ENCODE measurements at regions not wholly inside any gene's neighbourhood (a gene's known extent, or its start where the extent isn't known, plus 50 kb on each side); places are given as distances from the start of the nearest gene placed in this dataset.

DNA sequence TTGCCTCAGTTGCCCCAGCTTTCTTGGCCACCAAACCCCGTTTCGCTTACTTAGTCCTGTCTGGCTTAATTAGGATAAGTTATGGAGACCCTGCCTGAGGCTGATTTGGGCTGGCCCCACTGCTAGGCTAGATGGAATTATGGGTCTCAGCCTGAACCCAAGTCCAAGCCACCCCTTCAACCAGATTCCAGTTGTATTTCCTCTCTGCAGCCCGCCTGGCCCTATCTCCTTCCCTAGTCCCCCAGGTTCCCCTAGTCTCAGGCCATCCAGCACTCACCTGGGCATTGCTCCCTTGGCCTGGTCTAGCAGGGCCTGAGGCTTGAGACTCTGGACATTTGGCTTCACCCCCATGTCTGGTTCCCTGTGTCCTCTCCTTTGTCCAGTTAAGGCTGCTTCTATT is 111.7 kb upstream of the IPO9 start:
- H3K23ac ChIP-seq (ENCODE audit: low read length) = no peak overlapping the region
- H3K79me2 ChIP-seq (ENCODE audit: control insufficient read depth, insufficient read depth, low read length) = no peaks in the 10 kb centered on the region
- no peak overlapping the region for H3K18ac ChIP-seq (ENCODE audit: low read length)
- H3K79me1 ChIP-seq (ENCODE audit: low read length) = no peaks in the 10 kb centered on the region
- H3K36me3 ChIP-seq (ENCODE audit: control insufficient read depth, insufficient read depth, low read length) = no peaks in the 10 kb centered on the region
- no peak overlapping the region for H4K8ac ChIP-seq (ENCODE audit: low read depth, low read length)
- H3K4me2 ChIP-seq (ENCODE audit: low read length) = no peak overlapping the region
- H2BK15ac ChIP-seq (replicated peaks; ENCODE audit: low read depth) = no peak overlapping the region
- no peak overlapping the region for H4K5ac ChIP-seq (ENCODE audit: low read length)
- H2BK5ac ChIP-seq (ENCODE audit: low read length) = no peak overlapping the region
- no peak overlapping the region for H3K4ac ChIP-seq (ENCODE audit: low read depth, low read length)
- peaks cover 21% of the 10 kb centered on the region for H3K4me1 ChIP-seq (ENCODE audit: control insufficient read depth, low read depth, low read length)
- no peak overlapping the region for H3K27ac ChIP-seq (ENCODE audit: low read depth, low read length)
- no peak overlapping the region for H2AK5ac ChIP-seq (ENCODE audit: low read length)
- no CpG with 5 or more reads among the region's 3 CpGs for WGBS (ENCODE audit: extremely low coverage, insufficient coverage, low lambda C conversion rate)
- H2BK120ac ChIP-seq (ENCODE audit: low read depth, low read length) = no peak overlapping the region
- H3K56ac ChIP-seq (ENCODE audit: low read length) = no peak overlapping the region
- H3K27me3 ChIP-seq (ENCODE audit: insufficient read depth, low read length, poor library complexity) = no peaks in the 10 kb centered on the region
- no peak for DNase-seq
- H3K9ac ChIP-seq (ENCODE audit: low read length) = no peak overlapping the region
- no peak overlapping the region for H3K4me3 ChIP-seq (ENCODE audit: low read length)

DNA sequence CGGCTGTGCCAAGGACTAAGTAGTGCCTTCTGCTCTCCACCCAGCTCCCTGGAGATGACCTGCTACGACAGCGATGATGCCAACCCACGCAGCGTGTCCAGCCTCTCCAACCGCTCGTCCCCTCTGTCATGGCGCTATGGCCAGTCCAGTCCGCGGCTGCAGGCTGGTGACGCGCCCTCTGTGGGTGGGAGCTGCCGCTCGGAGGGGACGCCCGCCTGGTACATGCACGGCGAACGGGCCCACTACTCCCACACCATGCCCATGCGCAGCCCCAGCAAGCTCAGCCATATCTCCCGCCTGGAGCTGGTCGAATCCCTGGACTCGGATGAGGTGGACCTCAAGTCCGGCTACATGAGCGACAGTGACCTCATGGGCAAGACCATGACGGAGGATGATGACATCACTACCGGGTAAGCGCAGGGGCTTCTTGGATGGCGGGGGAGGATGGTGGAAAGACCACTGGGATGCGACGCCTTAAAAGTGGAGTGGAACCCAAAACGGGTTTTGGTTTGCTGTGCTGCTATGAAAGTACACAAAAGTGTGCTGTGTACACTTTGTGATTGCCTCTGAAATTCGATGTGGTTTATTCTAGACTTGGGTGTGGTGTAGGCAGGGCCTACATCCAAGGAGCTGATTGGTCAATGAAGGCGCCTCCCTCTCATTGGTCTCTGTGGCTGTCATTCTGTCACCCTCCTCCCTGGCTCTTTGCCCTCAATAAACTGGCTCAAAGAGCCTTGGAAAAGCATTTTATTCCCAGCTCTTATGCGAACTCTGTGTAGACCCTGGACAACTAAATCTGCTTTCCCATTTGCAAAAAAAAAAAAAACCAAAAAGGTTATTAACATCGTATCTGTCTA is 110.4 kb upstream of the IPO9 start:
- Histone ChIP-seq H3K4me1 (ENCODE audit: control insufficient read depth, low read depth, low read length) (peaks cover 21% of the 10 kb centered on the region), H4K8ac (ENCODE audit: low read depth, low read length) (no peak overlapping the region), H3K56ac (ENCODE audit: low read length) (no peak overlapping the region), H3K4ac (ENCODE audit: low read depth, low read length) (no peak overlapping the region), H2BK15ac (replicated peaks; ENCODE audit: low read depth) (no peak overlapping the region), H3K27ac (ENCODE audit: low read depth, low read length) (no peak overlapping the region), H3K23ac (ENCODE audit: low read length) (no peak overlapping the region), H3K79me2 (ENCODE audit: control insufficient read depth, insufficient read depth, low read length) (no peaks in the 10 kb centered on the region), H3K4me2 (ENCODE audit: low read length) (no peak overlapping the region), H3K79me1 (ENCODE audit: low read length) (no peaks in the 10 kb centered on the region), H3K4me3 (ENCODE audit: low read length) (no peak overlapping the region), H4K5ac (ENCODE audit: low read length) (no peak overlapping the region), H2BK120ac (ENCODE audit: low read depth, low read length) (no peak overlapping the region), H3K9ac (ENCODE audit: low read length) (no peak overlapping the region), H3K27me3 (ENCODE audit: insufficient read depth, low read length, poor library complexity) (no peaks in the 10 kb centered on the region), H3K18ac (ENCODE audit: low read length) (no peak overlapping the region), H2BK5ac (ENCODE audit: low read length) (no peak overlapping the region), H3K36me3 (ENCODE audit: control insufficient read depth, insufficient read depth, low read length) (no peaks in the 10 kb centered on the region), H2AK5ac (ENCODE audit: low read length) (no peak overlapping the region)
- DNase-seq = no peak
- no CpG with 5 or more reads among the region's 36 CpGs for WGBS (ENCODE audit: extremely low coverage, insufficient coverage, low lambda C conversion rate)

DNA sequence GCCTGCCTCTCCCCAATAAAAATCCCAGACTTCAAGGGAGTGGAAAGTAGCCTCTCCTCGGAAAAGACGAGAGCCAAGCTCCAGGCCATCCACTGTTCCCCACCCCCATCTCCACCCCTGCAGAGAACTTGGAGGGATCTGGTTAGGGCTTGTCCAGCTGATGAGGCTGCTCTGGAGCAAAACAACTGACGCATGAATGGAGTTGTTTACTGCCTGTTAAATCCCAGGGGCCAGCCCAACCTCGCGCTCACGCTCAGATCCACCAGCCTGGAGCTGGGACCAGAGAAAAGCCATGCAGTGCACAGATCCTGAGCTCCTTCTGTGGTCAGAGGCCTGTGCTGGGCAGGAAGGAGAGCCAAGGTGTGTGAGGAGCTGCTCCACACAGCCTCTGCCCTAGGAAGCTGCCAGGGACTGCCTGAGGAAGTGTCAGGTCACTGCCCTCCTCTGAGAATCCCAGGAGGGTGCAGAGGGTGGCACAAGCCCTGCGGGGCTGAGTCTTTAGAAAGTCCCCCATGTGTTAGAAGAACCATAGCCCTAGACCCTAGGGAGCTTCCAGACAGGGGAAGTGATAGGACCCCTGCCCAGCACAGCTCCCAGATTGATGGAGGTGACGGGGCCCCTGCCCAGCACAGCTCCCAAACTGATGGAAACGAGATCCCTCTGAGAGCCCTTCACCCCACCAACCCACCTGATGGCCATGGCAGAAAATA is 109.0 kb upstream of the IPO9 start:
- Histone ChIP-seq H2AK5ac (ENCODE audit: low read length) (no peak overlapping the region), H2BK120ac (ENCODE audit: low read depth, low read length) (no peak overlapping the region), H3K36me3 (ENCODE audit: control insufficient read depth, insufficient read depth, low read length) (no peaks in the 10 kb centered on the region), H3K9ac (ENCODE audit: low read length) (no peak overlapping the region), H2BK15ac (replicated peaks; ENCODE audit: low read depth) (no peak overlapping the region), H3K79me1 (ENCODE audit: low read length) (no peaks in the 10 kb centered on the region), H4K8ac (ENCODE audit: low read depth, low read length) (no peak overlapping the region), H3K4me3 (ENCODE audit: low read length) (no peak overlapping the region), H3K4ac (ENCODE audit: low read depth, low read length) (no peak overlapping the region), H2BK5ac (ENCODE audit: low read length) (no peak overlapping the region), H3K18ac (ENCODE audit: low read length) (no peak overlapping the region), H3K27me3 (ENCODE audit: insufficient read depth, low read length, poor library complexity) (no peaks in the 10 kb centered on the region), H3K56ac (ENCODE audit: low read length) (peak overlapping the region; percentile 6), H3K79me2 (ENCODE audit: control insufficient read depth, insufficient read depth, low read length) (no peaks in the 10 kb centered on the region), H3K4me1 (ENCODE audit: control insufficient read depth, low read depth, low read length) (peaks cover 21% of the 10 kb centered on the region), H3K23ac (ENCODE audit: low read length) (no peak overlapping the region), H3K4me2 (ENCODE audit: low read length) (no peak overlapping the region), H4K5ac (ENCODE audit: low read length) (no peak overlapping the region), H3K27ac (ENCODE audit: low read depth, low read length) (peak overlapping the region; percentile 20)
- no CpG with 5 or more reads among the region's 9 CpGs for WGBS (ENCODE audit: extremely low coverage, insufficient coverage, low lambda C conversion rate)
- DNase-seq = peak; percentile 72

DNA sequence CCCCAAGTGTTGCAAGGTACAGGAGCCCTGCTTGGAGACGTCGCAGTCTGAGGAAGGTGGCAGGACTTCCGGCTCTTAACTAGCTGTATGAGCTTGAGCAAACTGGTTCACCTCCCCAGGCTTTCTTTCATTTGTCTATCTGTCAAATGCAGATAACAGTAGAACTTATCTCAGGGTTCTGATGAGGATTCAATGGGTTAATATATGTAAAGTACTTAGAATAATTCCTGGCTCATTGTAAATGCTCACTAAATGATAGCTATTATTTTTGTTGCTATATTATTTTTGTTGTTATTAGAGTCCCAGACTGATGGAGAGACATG is 108.5 kb upstream of the IPO9 start:
- WGBS (ENCODE audit: extremely low coverage, insufficient coverage, low lambda C conversion rate) = no CpG with 5 or more reads among the region's 3 CpGs
- Histone ChIP-seq H3K36me3 (ENCODE audit: control insufficient read depth, insufficient read depth, low read length) (no peaks in the 10 kb centered on the region), H3K4ac (ENCODE audit: low read depth, low read length) (no peak overlapping the region), H4K8ac (ENCODE audit: low read depth, low read length) (no peak overlapping the region), H3K79me1 (ENCODE audit: low read length) (no peaks in the 10 kb centered on the region), H3K9ac (ENCODE audit: low read length) (no peak overlapping the region), H2BK120ac (ENCODE audit: low read depth, low read length) (no peak overlapping the region), H3K4me3 (ENCODE audit: low read length) (no peak overlapping the region), H3K4me1 (ENCODE audit: control insufficient read depth, low read depth, low read length) (peaks cover 21% of the 10 kb centered on the region), H3K4me2 (ENCODE audit: low read length) (no peak overlapping the region), H3K18ac (ENCODE audit: low read length) (no peak overlapping the region), H3K23ac (ENCODE audit: low read length) (no peak overlapping the region), H3K79me2 (ENCODE audit: control insufficient read depth, insufficient read depth, low read length) (no peaks in the 10 kb centered on the region), H3K56ac (ENCODE audit: low read length) (no peak overlapping the region), H2AK5ac (ENCODE audit: low read length) (no peak overlapping the region), H3K27ac (ENCODE audit: low read depth, low read length) (peak overlapping the region; percentile 20), H3K27me3 (ENCODE audit: insufficient read depth, low read length, poor library complexity) (no peaks in the 10 kb centered on the region), H2BK15ac (replicated peaks; ENCODE audit: low read depth) (no peak overlapping the region), H2BK5ac (ENCODE audit: low read length) (no peak overlapping the region), H4K5ac (ENCODE audit: low read length) (no peak overlapping the region)
- peak; percentile 44 for DNase-seq

DNA sequence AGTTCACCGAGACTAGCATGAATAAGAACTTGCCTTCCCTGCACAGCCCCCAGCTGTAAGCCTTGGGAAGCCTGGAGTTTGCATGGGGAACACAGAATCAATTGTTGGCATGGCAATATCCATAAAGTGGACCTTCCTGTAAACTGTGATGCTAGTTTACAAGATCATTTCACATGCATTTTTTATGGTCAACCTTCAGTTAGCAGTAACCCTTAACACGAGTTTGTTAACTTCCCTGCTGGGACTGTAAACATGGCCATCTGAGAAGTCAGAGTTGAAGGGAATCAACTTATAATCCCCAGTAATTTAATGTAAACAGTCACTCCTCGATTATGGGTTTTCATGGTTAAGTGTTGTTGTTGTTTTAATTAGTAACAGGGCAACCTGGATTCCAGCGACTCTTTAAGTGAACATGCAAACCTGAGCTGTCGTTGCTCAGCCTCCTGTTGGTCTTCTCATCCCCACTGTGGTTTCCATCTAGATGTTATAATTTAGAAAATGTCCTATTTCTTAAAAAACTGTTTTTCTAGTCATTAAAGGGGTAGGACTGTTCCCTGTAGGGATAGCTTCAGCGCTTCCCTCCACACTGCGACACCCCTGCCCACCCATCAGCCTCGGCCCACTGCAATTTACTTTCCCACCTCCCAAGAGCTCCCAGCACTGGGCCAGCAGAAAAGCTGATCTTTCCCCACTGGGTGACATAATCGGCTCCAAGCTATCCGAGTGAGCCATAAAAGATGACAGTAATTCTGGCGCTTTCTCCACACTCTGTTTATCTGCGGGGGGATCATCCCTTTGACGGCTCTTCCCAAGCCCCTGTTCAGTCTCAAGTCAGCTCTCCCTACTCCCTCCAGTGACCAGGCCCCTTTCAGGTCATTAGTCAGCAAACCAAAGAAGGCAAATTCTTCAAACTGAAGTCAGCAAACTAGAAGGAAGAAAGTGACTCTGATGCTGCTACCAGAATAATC is 107.6 kb upstream of the IPO9 start:
- Histone ChIP-seq H3K9ac (ENCODE audit: low read length) (no peak overlapping the region), H3K18ac (ENCODE audit: low read length) (no peak overlapping the region), H3K56ac (ENCODE audit: low read length) (no peak overlapping the region), H2BK15ac (replicated peaks; ENCODE audit: low read depth) (no peak overlapping the region), H3K27me3 (ENCODE audit: insufficient read depth, low read length, poor library complexity) (no peaks in the 10 kb centered on the region), H2BK5ac (ENCODE audit: low read length) (no peak overlapping the region), H3K36me3 (ENCODE audit: control insufficient read depth, insufficient read depth, low read length) (no peaks in the 10 kb centered on the region), H3K23ac (ENCODE audit: low read length) (no peak overlapping the region), H3K79me2 (ENCODE audit: control insufficient read depth, insufficient read depth, low read length) (no peaks in the 10 kb centered on the region), H2AK5ac (ENCODE audit: low read length) (no peak overlapping the region), H3K4ac (ENCODE audit: low read depth, low read length) (no peak overlapping the region), H3K4me1 (ENCODE audit: control insufficient read depth, low read depth, low read length) (peaks cover 21% of the 10 kb centered on the region), H4K5ac (ENCODE audit: low read length) (no peak overlapping the region), H2BK120ac (ENCODE audit: low read depth, low read length) (no peak overlapping the region), H3K79me1 (ENCODE audit: low read length) (no peaks in the 10 kb centered on the region), H3K27ac (ENCODE audit: low read depth, low read length) (no peak overlapping the region), H3K4me3 (ENCODE audit: low read length) (no peak overlapping the region), H3K4me2 (ENCODE audit: low read length) (no peak overlapping the region), H4K8ac (ENCODE audit: low read depth, low read length) (no peak overlapping the region)
- DNase-seq = peak; percentile 61
- no CpG with 5 or more reads among the region's 13 CpGs for WGBS (ENCODE audit: extremely low coverage, insufficient coverage, low lambda C conversion rate)

Data from mesendoderm (in vitro differentiated cells).